ENCODE measurements at regions not wholly inside any gene's neighbourhood (a gene's known extent, or its start where the extent isn't known, plus 50 kb on each side); places are given as distances from the start of the nearest gene placed in this dataset.

DNA sequence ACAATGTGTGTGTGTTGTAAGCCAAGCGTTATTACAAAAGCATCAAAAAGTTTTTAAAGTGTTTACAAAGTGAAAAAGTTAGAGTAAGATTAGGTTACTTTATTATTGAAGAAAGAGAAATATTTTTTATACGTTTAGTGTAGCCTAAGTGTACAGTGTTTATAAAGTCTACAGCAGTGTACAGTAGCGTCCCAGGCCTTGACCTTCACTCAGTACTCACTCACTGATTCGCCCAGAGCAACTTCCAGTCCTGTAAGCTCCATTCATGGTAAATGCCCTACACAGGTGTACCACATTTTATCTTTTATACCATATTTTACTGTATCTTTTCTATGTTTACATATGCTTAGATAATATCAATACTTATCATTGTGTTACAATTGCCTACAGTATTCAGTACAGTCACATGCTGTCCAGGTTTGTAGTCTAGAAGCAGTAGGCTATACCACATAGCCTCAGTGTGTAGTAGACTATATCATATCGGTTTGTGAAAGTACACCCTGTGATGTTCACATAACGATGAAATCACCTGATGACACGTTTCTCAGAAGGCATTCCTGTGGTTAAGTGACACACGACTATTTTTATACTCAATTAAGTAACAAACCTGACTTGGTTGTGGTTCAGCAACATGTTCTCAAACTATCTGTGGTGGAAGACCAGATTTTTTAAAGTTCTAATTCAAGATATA lies 152.0 kb upstream of the EDNRA start:
- no peak for DNase-seq

DNA sequence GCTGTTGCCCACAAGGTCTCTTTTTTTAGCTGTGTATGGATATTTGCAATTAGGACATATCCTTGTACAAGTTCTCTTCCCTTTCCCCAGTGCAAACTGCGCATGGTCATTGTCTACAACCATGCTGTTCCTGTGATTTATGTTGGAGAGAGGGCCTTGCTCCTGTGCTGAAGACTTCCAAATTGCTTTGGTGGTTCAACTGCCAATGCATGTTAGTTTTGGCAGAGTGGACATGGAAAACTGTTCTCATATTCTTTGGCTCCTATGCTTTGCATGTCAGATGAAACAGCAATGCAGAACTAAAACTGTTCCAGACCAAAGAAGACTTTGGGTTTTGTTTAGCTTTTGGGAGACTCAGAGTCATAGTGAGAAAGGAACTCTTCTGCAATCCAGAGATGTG lies 148.8 kb upstream of the EDNRA start:
- no peak for DNase-seq

DNA sequence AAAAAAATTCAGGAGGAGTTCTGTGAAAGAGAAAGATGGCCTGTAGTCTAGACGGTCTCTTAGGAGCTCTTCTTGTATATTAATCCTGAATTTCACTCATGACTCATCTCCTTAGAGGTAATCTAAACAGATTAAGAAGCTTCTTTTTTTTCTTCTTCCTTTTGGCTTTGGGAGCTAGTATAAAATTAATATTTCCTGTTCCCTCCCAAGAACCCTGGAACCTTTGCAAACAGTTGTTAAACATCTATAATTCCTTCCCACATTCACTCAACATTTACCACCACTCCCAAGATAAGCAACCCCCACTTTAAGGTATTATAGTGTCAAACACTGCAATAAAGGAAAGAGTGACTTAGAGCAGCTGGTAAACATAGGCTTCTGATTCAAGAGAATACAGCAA lies 146.4 kb upstream of the EDNRA start:
- DNase-seq, result no peak

DNA sequence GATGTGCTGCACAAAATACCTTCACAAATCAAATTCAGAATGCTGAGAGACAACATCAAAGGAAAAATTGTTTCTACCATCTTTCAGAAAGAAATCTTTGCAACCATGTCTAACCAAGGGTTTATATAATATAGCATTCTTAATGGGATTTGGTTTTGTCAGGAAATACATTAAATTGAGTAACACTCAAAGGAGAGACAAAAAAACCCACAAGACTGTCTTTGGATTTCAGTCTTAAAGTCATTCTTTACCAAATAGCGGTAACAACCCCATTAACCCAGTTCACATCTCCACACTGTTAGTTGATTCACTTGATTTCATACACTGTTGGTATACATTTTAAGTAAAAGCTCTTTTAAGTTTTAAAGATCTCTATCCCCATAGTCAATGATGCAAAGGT lies 145.7 kb upstream of the EDNRA start:
- DNase-seq, result no peak

DNA sequence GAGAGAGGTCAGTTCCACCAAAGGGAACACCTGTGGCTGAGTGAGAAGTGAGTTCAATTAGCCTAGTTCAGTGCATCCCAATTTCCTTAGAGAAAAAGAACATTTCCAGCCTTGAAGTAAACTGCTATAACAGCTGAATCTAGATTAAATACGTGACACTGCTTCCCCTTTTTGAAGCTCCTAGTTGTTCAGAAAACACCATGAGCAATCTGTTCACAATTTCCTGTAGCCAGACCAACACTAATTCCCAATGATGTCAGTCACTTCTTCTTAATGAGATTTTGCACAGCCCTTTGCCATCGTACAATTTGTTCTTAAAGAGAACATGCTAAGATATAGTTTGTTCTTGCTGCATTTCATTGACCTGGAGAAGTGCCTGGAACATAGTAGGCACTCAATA lies 144.6 kb upstream of the EDNRA start:
- no peak for DNase-seq

DNA sequence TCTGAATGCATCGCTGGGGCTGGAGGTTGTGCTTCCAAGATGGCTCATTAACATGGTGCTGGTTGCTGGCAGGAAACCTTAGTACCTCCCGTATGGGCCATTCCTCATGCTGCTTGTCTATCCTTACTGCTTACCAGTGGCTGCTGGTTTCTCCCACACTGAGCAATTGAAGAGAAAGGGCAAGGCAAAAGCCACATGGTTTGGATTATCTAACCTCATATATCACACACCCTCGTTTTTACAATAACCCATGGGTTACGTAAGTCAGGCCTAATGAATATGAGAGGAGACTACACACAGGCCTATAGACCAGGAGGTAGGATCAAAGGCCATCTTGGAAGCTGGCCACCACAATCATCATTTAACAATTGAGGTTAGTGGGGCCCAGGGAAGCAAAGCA lies 141.8 kb upstream of the EDNRA start:
- no peak for DNase-seq

DNA sequence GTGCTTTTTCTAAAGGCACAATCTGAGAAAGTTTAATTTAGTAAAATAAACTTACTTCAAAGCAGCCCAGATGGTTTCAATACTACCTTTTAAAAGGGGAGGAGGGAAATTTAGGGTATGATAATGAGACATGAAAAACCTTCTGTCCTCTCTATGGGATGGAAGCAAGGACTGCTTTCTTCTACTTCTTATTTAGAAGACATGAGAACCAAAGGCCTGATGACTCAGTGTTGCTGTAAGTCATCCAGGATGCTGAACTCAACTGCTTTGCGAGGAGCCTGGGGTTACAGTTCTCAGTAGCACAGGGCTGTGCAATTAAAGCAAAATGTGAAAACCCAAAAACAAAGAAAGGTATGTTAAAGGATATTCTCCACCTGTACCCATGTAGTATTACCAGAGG lies 140.8 kb upstream of the EDNRA start:
- no peak for DNase-seq

DNA sequence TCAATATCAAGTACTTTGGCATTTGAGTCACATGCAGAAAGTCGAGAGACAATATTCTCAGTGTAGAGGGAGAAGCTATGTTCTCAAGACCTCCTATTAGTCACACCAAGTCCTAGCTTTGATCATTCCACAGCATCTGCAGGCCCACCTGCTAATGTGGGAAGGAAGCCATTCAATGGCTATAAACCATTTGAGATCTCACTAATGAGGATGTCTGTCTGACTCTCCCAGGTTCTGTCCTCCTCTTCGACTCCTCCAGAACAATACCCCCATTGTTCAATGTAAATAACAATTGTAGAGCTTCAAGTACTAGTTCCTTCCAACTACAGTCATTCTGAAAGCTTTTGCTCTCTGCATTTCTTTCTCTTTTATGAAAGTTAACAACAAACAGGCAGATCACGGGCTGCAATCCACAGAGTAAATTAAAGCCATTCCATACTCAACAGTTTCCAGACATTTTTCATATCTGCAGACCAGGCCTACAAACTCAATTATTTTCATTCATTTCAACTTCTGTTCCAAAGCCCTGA lies 140.2 kb upstream of the EDNRA start:
- no peak for DNase-seq

DNA sequence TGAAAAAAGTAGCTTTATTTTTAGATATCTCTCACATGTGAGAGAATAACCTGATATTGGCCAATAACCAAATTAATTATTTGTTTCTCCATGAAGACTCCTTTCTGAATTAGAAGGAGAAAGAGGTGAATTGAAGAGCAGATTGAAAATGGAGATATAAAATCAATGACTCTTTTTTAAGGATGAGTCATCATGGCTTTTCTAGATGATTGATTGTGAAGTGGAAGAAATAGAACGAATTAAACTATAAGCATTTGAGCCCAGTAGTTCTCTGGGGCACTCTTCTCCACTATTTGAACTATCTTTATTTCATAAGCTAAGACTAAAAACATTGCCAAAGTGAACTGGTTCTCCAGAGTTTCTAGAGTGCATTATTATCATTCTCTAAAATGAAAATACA lies 137.2 kb upstream of the EDNRA start:
- no peak for DNase-seq

DNA sequence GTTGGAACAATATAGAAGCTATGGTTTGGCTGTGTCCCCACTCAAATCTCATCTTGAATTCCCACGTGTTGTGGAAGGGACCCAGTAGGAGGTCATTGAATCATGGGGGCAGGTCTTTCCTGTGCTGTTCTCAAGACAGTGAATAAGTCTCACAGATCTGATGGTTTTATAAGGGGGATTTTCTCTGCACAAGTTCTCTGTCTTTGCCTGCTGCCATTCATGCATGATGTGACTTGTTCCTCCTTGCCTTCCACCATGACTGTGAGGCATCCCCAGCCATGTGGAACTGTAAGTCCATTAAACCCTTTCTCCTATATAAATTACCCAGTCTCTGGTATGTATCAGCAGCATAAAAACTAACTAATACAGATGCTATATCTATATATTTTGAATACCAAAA lies 135.2 kb upstream of the EDNRA start:
- DNase-seq, result no peak

DNA sequence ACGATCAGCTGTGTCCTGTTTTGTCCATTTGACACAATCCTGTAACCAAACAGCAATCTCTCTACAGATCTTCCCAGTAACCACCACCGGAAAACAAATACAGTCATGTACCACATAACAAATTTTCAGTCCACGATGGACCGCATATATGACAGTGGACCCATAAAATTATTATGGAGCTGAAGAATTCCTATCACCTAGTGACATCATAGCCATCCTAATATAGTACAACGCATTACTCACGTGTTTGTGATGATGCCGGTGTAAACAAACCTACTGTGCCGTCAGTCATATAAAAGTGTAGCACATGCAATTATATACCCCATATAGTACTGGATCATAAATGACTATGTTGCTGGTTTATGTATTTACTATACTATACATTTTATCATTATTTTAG lies 133.7 kb upstream of the EDNRA start:
- no peak for DNase-seq

DNA sequence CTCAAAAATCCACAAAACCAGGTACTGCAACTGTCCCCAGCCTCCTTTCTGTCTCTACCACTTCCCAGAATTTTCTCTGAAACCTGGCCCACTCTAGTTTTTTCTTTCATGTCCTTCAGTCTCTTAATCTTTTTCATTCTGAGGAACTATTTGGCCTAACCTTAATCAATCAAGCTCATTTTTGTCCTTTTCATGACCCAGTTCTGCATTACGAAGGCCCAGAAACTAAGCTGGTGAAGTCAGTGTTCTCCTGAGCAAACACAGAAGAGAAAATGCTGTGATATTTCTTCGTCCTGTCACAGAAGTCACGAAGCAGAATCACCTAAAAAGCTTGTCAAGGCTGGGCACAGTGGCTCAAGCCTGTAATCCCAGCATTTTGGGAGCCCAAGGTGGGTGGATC lies 131.7 kb upstream of the EDNRA start:
- DNase-seq, result no peak

DNA sequence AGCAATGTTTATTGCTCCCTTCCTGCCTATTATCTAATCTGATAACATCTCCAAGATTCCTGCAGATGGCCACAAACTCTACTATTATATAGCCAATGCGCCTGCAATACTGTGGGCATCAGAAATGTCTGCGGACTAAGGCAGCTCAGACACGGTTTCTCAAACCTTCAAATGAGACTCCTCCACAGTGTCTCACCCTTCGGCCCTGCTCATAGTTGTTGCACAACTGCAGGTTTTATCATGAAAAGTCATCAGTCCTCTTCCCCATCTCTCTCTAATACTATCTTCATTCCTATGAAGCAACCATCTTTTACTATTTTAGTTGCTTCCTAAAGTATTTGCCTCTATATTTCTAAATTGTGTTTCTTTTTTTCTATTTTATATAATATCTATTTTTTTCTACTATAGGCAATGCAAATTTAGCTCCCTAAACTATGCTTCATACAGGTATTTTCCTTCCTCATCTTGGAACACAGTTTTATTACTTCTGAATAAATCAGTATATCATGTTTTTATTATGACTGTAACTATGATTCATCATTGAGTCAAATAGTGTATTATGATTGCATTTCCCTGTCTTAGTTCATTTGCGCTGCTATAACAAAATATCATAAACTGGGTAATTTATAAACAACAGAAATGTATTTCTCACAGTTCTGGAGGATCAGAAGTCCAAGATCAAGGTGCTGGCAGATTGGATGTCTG lies 129.7 kb upstream of the EDNRA start:
- DNase-seq, result no peak

DNA sequence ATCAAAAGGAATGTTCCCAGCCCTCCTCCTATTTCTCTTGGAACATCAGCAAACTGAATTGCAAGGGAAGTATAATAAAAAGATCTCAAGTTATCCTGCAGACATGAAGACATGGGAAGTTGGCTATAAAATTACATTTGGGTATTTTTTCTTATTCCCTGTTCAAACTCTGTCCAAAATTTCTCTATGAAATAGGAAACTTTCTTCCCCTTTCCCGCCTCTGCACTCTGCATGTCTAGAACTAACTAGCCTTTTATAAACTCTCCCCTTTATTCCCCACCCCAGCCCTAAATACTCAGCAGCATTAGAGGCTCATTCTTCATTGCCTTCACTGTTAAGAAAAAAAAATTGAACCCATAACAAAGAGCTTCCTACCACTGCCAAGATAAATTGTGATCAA lies 126.7 kb upstream of the EDNRA start:
- DNase-seq, result no peak

DNA sequence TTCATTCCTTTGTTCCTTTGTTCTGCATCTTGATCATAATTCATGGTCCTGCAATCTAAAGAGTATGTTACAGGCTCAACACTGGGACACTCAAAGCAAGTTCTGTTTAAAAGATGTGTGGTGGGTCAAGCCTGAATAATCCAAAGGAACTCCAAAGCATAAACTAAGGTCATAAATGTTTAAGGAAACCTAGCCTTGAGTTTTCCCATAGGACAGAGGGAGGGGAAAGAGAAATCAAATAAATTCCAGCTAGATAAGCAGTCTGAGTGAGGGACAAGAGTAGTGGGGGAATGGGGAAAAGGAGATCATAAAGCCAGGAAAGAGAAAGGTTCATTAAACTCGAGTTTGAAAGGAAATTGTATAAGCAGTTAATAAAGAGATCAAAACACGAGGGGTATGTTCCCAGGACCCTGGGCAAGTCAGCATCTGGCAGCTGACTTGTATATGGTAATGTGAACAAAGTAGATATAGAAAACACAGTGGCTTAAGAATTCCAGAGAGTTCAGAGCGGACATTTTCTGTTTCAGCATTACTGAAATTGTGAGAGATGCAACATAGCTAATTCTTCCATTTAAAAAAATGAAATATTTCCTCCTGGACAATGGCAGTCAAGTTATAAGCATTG lies 125.8 kb upstream of the EDNRA start:
- no peak for DNase-seq

DNA sequence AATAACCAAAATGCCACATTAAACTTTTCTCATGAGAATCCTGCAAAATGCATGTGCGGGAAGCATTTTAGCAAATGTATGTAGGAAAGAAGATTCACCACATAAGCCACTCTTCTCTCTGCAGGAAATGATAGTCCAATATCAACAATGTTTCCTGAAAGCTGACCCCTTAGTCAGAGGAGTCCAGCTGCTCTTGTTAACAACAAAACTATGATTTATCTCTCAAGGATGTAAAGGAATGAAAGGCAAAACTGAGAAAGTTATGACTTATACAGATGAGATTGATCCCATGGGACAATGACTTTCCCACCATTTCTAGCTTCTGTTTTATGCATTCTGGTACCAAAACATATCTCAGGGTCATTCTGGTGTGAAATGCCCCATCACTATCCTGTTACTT lies 125.0 kb upstream of the EDNRA start:
- DNase-seq, result no peak

DNA sequence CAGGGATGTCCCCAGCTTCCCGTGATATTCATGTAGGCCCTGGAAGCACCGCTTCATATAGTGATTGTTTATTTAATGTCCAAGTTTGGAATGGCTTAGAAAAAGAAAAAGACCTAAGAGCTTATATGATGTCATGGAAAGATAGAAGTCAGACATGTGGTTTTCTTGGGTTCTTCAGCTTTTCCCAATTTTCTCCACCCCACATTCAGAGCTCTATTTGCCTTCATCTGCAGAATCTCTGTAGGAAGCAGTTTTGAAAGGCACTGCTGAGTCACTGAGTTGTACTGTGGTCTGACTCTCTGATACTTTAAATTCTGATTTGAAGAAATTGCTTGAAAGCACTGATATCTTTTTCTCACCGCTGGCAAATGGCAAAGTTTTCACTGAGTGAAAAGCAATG lies 120.6 kb upstream of the EDNRA start:
- DNase-seq, result no peak

DNA sequence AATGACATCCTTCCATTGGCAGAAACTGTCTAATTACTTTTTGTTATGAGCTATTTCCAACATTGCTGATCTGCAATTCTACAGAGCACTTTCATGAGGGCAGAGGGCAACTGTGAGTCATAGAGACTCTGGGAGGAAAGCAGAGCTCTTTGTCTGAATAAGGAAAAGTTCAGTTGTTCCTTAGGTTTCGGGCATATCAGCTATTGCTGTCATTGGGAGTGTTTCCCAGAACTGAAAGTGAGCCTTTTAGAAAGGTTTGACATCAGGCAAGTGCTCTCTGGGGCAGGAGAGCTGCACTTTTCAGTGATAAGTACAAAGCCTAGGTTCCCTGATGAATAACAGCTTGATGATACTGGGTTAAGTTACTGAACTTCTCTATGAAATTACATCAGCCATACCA lies 119.2 kb upstream of the EDNRA start:
- DNase-seq, result no peak

DNA sequence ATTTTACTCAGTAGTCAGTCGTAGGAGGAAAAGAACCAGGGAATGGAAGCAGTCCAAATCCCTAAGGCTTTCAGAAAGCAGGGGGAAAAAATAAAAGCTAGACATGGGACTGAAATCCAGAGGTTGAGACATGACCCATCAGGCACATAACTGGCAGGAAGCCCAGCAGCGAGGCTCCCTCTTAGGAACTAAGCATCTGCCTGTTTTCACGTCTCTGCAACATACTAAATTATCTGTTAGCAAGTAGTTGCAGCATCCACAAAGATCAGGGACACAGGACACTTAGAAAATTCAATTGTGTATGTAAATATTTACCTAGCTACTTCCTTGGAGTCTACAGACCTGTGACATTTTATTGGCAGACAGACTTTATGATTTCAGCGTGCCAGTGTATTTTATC lies 118.0 kb upstream of the EDNRA start:
- no peak for DNase-seq

DNA sequence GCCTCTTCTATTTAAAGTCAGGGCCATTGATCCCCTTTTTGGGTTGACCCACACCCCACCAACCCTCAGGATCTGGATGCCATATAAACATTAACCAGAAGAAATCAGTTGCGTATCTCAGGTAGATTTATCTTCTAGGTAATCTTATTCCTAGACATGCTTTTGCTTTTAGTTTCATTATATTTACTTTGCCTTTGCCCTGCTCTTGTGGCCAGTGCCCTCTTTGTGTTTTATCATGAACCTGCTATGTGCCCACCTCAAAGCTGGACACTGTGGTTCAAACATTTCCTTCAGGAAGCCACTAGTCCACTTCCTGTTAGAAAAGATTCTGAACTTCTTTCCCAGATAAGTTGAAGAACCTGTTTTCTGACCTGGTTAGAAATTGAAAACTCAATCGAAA lies 117.4 kb upstream of the EDNRA start:
- no peak for DNase-seq

DNA sequence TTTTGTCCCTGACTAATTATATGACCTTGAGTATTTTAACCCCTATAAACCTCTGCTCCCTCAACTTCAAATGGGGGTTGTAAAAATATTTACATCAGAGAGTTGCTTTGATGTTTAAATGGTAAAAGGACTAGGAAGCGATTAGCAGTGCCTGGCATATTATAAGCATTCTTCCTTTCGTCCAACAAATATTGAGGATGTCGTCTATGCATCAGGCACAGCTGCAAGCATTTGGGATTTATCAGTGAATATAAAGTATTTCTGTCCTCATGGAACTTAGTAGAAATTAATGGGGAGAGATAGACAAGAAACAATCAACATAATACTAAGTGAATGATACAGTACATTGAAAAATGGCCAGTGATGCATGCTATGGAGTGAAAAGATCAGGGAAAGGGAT lies 115.5 kb upstream of the EDNRA start:
- no peak for DNase-seq

DNA sequence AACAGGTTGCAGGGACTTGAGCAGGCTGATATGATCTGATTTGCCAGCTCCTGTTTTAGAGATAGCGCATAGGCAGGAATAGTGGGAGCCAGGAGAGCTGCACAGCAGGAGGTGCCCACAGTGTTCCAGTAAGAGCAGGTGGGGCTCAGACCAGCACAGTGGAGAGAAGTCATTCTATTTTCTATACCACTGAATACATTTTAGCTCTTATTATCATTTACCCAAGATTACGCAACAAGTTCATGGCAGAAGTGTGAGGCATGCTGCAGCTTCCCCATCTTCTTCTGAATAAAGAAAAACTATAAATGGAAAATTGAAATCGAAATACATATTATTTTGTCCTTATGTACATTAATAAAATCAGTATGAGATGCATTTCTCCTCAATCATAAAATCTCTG lies 114.7 kb upstream of the EDNRA start:
- DNase-seq, result no peak

DNA sequence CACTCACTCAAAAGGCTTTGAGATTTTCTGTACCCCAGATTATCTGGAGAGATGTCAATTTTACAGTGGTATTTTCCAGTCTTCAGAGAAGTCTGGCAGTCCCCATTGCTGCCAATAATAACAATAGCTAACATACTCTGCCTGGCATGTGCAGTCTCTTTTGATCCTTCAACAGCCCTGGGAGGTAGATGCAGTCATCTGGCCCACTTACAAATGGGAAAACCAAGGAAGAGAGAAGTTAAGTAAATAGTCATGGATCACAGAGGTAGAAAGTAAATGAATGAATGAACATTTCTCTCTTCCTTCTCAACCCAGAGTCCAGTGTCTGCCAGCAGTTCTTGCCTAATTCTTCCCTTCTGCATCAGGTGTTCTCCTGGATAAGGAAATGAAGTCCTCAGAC lies 113.0 kb upstream of the EDNRA start:
- DNase-seq, result no peak

DNA sequence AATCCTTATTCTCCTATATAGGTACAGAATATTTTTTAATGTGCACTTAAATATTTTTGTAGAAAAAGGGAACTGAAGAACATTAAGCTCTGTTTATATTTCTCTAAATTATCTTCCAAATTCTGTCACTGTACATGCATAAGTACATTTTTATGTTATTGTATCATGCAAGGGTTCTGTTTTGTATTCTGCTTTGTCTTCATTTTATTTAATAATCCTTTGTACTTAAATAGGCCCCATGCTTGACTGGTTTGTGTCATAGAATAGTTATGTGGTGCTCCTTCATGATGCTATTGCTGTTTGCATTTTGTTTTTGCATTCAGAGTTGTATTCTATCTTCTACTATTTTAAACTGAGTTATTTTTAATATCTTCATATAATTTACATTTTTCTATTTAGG lies 111.9 kb upstream of the EDNRA start:
- DNase-seq, result no peak

All from activated gamma-delta T cell treated with Interleukin-2 at 50 U/mL for 16 hours (primary cell).